ENCODE measurements at regions not wholly inside any gene's neighbourhood (a gene's known extent, or its start where the extent isn't known, plus 50 kb on each side); places are given as distances from the start of the nearest gene placed in this dataset.
A peak's percentile ranks its signal among the peaks of the same experiment; 100 is the strongest.

- H3K36me3 ChIP-seq (ENCODE audit: low read depth): no peaks in the 10 kb centered on the region
- peaks cover 45% of the 10 kb centered on the region for H3F3A ChIP-seq (ENCODE audit: insufficient read depth)
- TF ChIP-seq EZH2 (IDR thresholded peaks at IDR 0.05; ENCODE audit: insufficient read depth, poor library complexity, severe bottlenecking) (no peak), EZH2phosphoT487 (IDR thresholded peaks at IDR 0.05; ENCODE audit: insufficient read depth, low read depth) (no peak)
- no peak overlapping the region for H3K4me3 ChIP-seq
- no peak overlapping the region for H3K9ac ChIP-seq
- H3K27me3 ChIP-seq (replicated peaks; ENCODE audit: insufficient read depth): no peaks in the 10 kb centered on the region
- peaks cover 27% of the 10 kb centered on the region for H3K4me1 ChIP-seq (ENCODE audit: insufficient read depth)
- H4K20me1 ChIP-seq (ENCODE audit: insufficient read depth): no peaks in the 10 kb centered on the region
- no peaks in the 10 kb centered on the region for H3K79me2 ChIP-seq (ENCODE audit: insufficient read depth)
- no peak overlapping the region for H3K4me2 ChIP-seq (ENCODE audit: unreplicated experiment)
- H3K27ac ChIP-seq: 0 out of 2 replicates have a peak overlapping the region, but pooled peaks have one; percentile 8
- 72 to 80% methylated on average over 2 of the region's 2 CpGs for WGBS, 2 experiments (ENCODE audit: low coverage in 1 of 2, low lambda C conversion rate in 2 of 2, missing lambda C conversion rate in 2 of 2)
- in situ Hi-C loops (cut with MboI): no loop called here
- no peaks in the 10 kb centered on the region for H3K9me3 ChIP-seq (ENCODE audit: low read depth)
- no peaks in the 10 kb centered on the region for H3K9me2 ChIP-seq (ENCODE audit: insufficient read depth)
- DNase-seq: no peak
- no peak overlapping the region for H2AFZ ChIP-seq
Measured at GRCh38 chr15:38826880-38827279, 262.3 kb upstream of the RASGRP1 start.

GRCh38 chr15:38828031-38828532 is 263.5 kb upstream of the RASGRP1 start:
- Histone ChIP-seq H2AFZ (no peak overlapping the region), H4K20me1 (ENCODE audit: insufficient read depth) (no peaks in the 10 kb centered on the region), H3F3A (ENCODE audit: insufficient read depth) (peaks cover 45% of the 10 kb centered on the region), H3K9ac (peak overlapping the region; percentile 28), H3K27ac (peak overlapping the region; percentile 71), H3K9me2 (ENCODE audit: insufficient read depth) (no peaks in the 10 kb centered on the region), H3K27me3 (replicated peaks; ENCODE audit: insufficient read depth) (no peaks in the 10 kb centered on the region), H3K9me3 (ENCODE audit: low read depth) (no peaks in the 10 kb centered on the region), H3K36me3 (ENCODE audit: low read depth) (no peaks in the 10 kb centered on the region), H3K4me1 (ENCODE audit: insufficient read depth) (peaks cover 27% of the 10 kb centered on the region), H3K79me2 (ENCODE audit: insufficient read depth) (no peaks in the 10 kb centered on the region), H3K4me2 (ENCODE audit: unreplicated experiment) (peak overlapping the region; percentile 4), H3K4me3 (no peak overlapping the region)
- in situ Hi-C loops (cut with MboI): no loop called here
- TF ChIP-seq EZH2phosphoT487 (IDR thresholded peaks at IDR 0.05; ENCODE audit: insufficient read depth, low read depth): 0 out of 2 replicates have a peak, but pooled peaks have one; percentile 82
- no peak for TF ChIP-seq EZH2 (IDR thresholded peaks at IDR 0.05; ENCODE audit: insufficient read depth, poor library complexity, severe bottlenecking)
- 14 to 16% methylated on average over 4 of the region's 4 CpGs for WGBS, 2 experiments (ENCODE audit: low coverage in 1 of 2, low lambda C conversion rate in 2 of 2, missing lambda C conversion rate in 2 of 2)
- DNase-seq: peak; percentile 70

GRCh38 chr15:38829086-38829485 is 264.5 kb upstream of the RASGRP1 start:
- 89 to 100% methylated on average over 1 of the region's 1 CpG for WGBS, 2 experiments (ENCODE audit: low coverage in 1 of 2, low lambda C conversion rate in 2 of 2, missing lambda C conversion rate in 2 of 2)
- in situ Hi-C loops (cut with MboI): no loop called here
- Histone ChIP-seq H3K36me3 (ENCODE audit: low read depth) (no peaks in the 10 kb centered on the region), H3K9me3 (ENCODE audit: low read depth) (no peaks in the 10 kb centered on the region), H3K27ac (peak overlapping the region; percentile 71; the same call in 1 of the 2 replicates), H3K4me1 (ENCODE audit: insufficient read depth) (peaks cover 27% of the 10 kb centered on the region), H3K79me2 (ENCODE audit: insufficient read depth) (no peaks in the 10 kb centered on the region), H3K4me3 (no peak overlapping the region), H3K4me2 (ENCODE audit: unreplicated experiment) (no peak overlapping the region), H2AFZ (no peak overlapping the region), H3K9me2 (ENCODE audit: insufficient read depth) (no peaks in the 10 kb centered on the region), H3K27me3 (replicated peaks; ENCODE audit: insufficient read depth) (no peaks in the 10 kb centered on the region), H3K9ac (no peak overlapping the region), H4K20me1 (ENCODE audit: insufficient read depth) (no peaks in the 10 kb centered on the region), H3F3A (ENCODE audit: insufficient read depth) (peaks cover 43% of the 10 kb centered on the region)
- TF ChIP-seq EZH2 (IDR thresholded peaks at IDR 0.05; ENCODE audit: insufficient read depth, poor library complexity, severe bottlenecking) (no peak), EZH2phosphoT487 (IDR thresholded peaks at IDR 0.05; ENCODE audit: insufficient read depth, low read depth) (no peak)
- DNase-seq: no peak

GRCh38 chr15:38842226-38842625 is 277.6 kb upstream of the RASGRP1 start:
- TF ChIP-seq EZH2phosphoT487 (IDR thresholded peaks at IDR 0.05; ENCODE audit: insufficient read depth, low read depth): no peak
- TF ChIP-seq EZH2 (IDR thresholded peaks at IDR 0.05; ENCODE audit: insufficient read depth, poor library complexity, severe bottlenecking): no peak
- no peak for DNase-seq
- H2AFZ ChIP-seq: no peak overlapping the region
- H3K27me3 ChIP-seq (replicated peaks; ENCODE audit: insufficient read depth): no peaks in the 10 kb centered on the region
- H3K9me2 ChIP-seq (ENCODE audit: insufficient read depth): no peaks in the 10 kb centered on the region
- H3K36me3 ChIP-seq (ENCODE audit: low read depth): no peaks in the 10 kb centered on the region
- 55 to 86% methylated on average over 1 of the region's 1 CpG for WGBS, 2 experiments (ENCODE audit: low coverage in 1 of 2, low lambda C conversion rate in 2 of 2, missing lambda C conversion rate in 2 of 2)
- H3K9me3 ChIP-seq (ENCODE audit: low read depth): no peaks in the 10 kb centered on the region
- H4K20me1 ChIP-seq (ENCODE audit: insufficient read depth): no peaks in the 10 kb centered on the region
- H3K9ac ChIP-seq: no peak overlapping the region
- H3K4me3 ChIP-seq: no peak overlapping the region
- H3K4me1 ChIP-seq (ENCODE audit: insufficient read depth): peaks cover 49% of the 10 kb centered on the region
- H3K27ac ChIP-seq: peak overlapping the region; percentile 87; the same call in 1 of the 2 replicates
- H3K4me2 ChIP-seq (ENCODE audit: unreplicated experiment): no peak overlapping the region
- H3F3A ChIP-seq (ENCODE audit: insufficient read depth): peaks cover 41% of the 10 kb centered on the region
- in situ Hi-C loops (cut with MboI): no loop called here
- no peaks in the 10 kb centered on the region for H3K79me2 ChIP-seq (ENCODE audit: insufficient read depth)
